ENCODE measurements at regions not wholly inside any gene's neighbourhood (a gene's known extent, or its start where the extent isn't known, plus 50 kb on each side); places are given as distances from the start of the nearest gene placed in this dataset.

GRCh38 chr1:25079048-25079447 lies 149.0 kb upstream of the RUNX3 start:
- no peak for ATAC-seq
- Histone ChIP-seq H3K4me1 (peaks cover 0 to 5% (median 0%) of the 10 kb centered on the region in 12 donors), H3K4me3 (no peak overlapping the region), H3K9me3 (peaks cover 0 to 30% (median 17%) of the 10 kb centered on the region in 12 donors), H3K36me3 (no peaks in the 10 kb centered on the region), H3K27me3 (no peaks in the 10 kb centered on the region), H3K27ac (no peak overlapping the region)
- DNase-seq = no peak
- intact Hi-C loops (cut with DNase I) = no loop called here
- TF ChIP-seq CTCF (IDR thresholded peaks at IDR 0.05) (no peak), POLR2A (IDR thresholded peaks at IDR 0.05) (no peak)

GRCh38 chr1:25074351-25075227 lies 144.5 kb upstream of the RUNX3 start:
- no peaks in the 10 kb centered on the region for H3K27me3 ChIP-seq
- no peaks in the 10 kb centered on the region for H3K36me3 ChIP-seq
- no peak for ATAC-seq
- TF ChIP-seq CTCF (IDR thresholded peaks at IDR 0.05) (no peak), POLR2A (IDR thresholded peaks at IDR 0.05) (no peak)
- DNase-seq = no peak
- 83 to 91% (median 90%) methylated on average over 13 of the region's 13 CpGs for WGBS, 4 donors
- no peak overlapping the region for H3K27ac ChIP-seq
- no peak overlapping the region for H3K4me3 ChIP-seq
- H3K4me1 ChIP-seq = no peaks in the 10 kb centered on the region
- intact Hi-C loops (cut with DNase I) = no loop called here
- peaks cover 0 to 30% (median 15%) of the 10 kb centered on the region in 12 donors for H3K9me3 ChIP-seq

- 69 to 85% (median 73%) methylated on average over 12 of the region's 12 CpGs for WGBS, 4 donors
- ATAC-seq (no peak), DNase-seq (no peak)
- Histone ChIP-seq H3K27me3 (no peaks in the 10 kb centered on the region), H3K9me3 (peaks cover 0 to 27% (median 13%) of the 10 kb centered on the region in 12 donors), H3K36me3 (no peaks in the 10 kb centered on the region), H3K27ac (no peak overlapping the region), H3K4me3 (no peak overlapping the region), H3K4me1 (no peaks in the 10 kb centered on the region)
- TF ChIP-seq POLR2A (IDR thresholded peaks at IDR 0.05) (no peak), CTCF (IDR thresholded peaks at IDR 0.05) (no peak)
- intact Hi-C loops (cut with DNase I) = no loop called here
Measured at GRCh38 chr1:25073640-25074270, 143.7 kb upstream of the RUNX3 start.

GRCh38 chr1:25072461-25072860 lies 142.4 kb upstream of the RUNX3 start:
- 73 to 91% (median 75%) methylated on average over 3 to 5 of the region's 5 CpGs for WGBS, 4 donors
- intact Hi-C loops (cut with DNase I) = no loop called here
- no peak overlapping the region for H3K4me3 ChIP-seq

More at GRCh38 chr1:25072461-25072860, 142.4 kb upstream of the RUNX3 start:
- H3K27me3 ChIP-seq = no peaks in the 10 kb centered on the region
- DNase-seq = no peak
- H3K27ac ChIP-seq = no peak overlapping the region
- no peaks in the 10 kb centered on the region for H3K36me3 ChIP-seq
- H3K4me1 ChIP-seq = no peaks in the 10 kb centered on the region
- peaks cover 0 to 16% (median 5%) of the 10 kb centered on the region in 12 donors for H3K9me3 ChIP-seq
- TF ChIP-seq POLR2A (IDR thresholded peaks at IDR 0.05) = no peak
- TF ChIP-seq CTCF (IDR thresholded peaks at IDR 0.05) = no peak
- ATAC-seq = peak in 1 of 4 donors; percentile 33
